Endodermal cell (in vitro differentiated cells): ENCODE measurements at regions not wholly inside any gene's neighbourhood (a gene's known extent, or its start where the extent isn't known, plus 50 kb on each side); places are given as distances from the start of the nearest gene placed in this dataset.
"Not testable (repeated sequence)": the region's sequence is repeated elsewhere in the genome, so short reads cannot be mapped to it uniquely, and the experiment has no call there.

Source experiments
- DNase-seq: peaks from one replicate; pipeline ENCODE4 v3.0.0-alpha.2; 2017
- H3K27ac ChIP-seq: 2 replicates; pipeline ENCODE4 v1.5.1; 2013; ENCODE audit warnings: mild to moderate bottlenecking, low read depth, low read length, moderate library complexity
- H3K27me3 ChIP-seq: 2 replicates; pipeline ENCODE4 v1.6.1; 2013; ENCODE audit warnings: mild to moderate bottlenecking, low read length, moderate library complexity; ENCODE audit not compliant: insufficient read depth, control insufficient read depth, poor library complexity, severe bottlenecking
- H3K36me3 ChIP-seq: 2 replicates; pipeline ENCODE4 v1.7.0; 2013; ENCODE audit warnings: mild to moderate bottlenecking, low read length, moderate library complexity; ENCODE audit not compliant: control insufficient read depth, insufficient read depth
- H3K4me1 ChIP-seq: one replicate; pipeline ENCODE4 v1.7.0; 2013; ENCODE audit warnings: low read length; ENCODE audit not compliant: control insufficient read depth, insufficient read depth
- H3K4me3 ChIP-seq: 2 replicates; pipeline ENCODE4 v1.5.1; 2013; ENCODE audit warnings: mild to moderate bottlenecking, low read length, moderate library complexity
- H3K9ac ChIP-seq: 2 replicates; pipeline ENCODE4 v1.6.1; 2013; ENCODE audit warnings: mild to moderate bottlenecking, low read length, moderate library complexity; ENCODE audit not compliant: poor library complexity, severe bottlenecking; ENCODE audit errors: extremely low read depth
- H3K9me3 ChIP-seq: 2 replicates; pipeline ENCODE4 v1.6.1; 2013; ENCODE audit warnings: mild to moderate bottlenecking, low read length, moderate library complexity; ENCODE audit not compliant: control insufficient read depth
- H3K27ac Mint-ChIP-seq: 2 replicates; pipeline ENCODE4 v1.8.0; 2020; ENCODE audit warnings: mixed read lengths
- H3K27me3 Mint-ChIP-seq: 2 replicates; pipeline ENCODE4 v1.8.0; 2021; ENCODE audit warnings: mild to moderate bottlenecking, mixed read lengths; ENCODE audit not compliant: insufficient read depth
- H3K36me3 Mint-ChIP-seq: 2 replicates; pipeline ENCODE4 v1.8.0; 2020; ENCODE audit warnings: low read depth, mixed read lengths
- H3K4me1 Mint-ChIP-seq: 2 replicates; pipeline ENCODE4 v1.8.0; 2020; ENCODE audit warnings: mixed read lengths
- H3K4me3 Mint-ChIP-seq: 2 replicates; pipeline ENCODE4 v1.8.0; 2020; ENCODE audit warnings: mild to moderate bottlenecking, moderate library complexity, mixed read lengths
- H3K9me3 Mint-ChIP-seq: 2 replicates; pipeline ENCODE4 v1.8.0; 2020; ENCODE audit warnings: mild to moderate bottlenecking, mixed read lengths
- WGBS, 2 experiments: methylation state at CpG; one replicate each; pipeline versions ENCODE4 v1.1.5 to v1.1.7; 2013; ENCODE audit warnings: missing lambda C conversion rate in 2 of 2, mixed read lengths in 1 of 2; ENCODE audit not compliant: insufficient coverage in 1 of 2, insufficient read length in 1 of 2; 5-methylcytosine and 5-hydroxymethylcytosine counted together
- TF ChIP-seq, protein P1 (sequence below): fragments of 200-600 bp; sonication (generic); conservative IDR thresholded peaks from 2 replicates; pipeline ENCODE4 v1.5.0; 2021; ENCODE audit warnings: antibody characterized with exemption, mild to moderate bottlenecking

DNA sequence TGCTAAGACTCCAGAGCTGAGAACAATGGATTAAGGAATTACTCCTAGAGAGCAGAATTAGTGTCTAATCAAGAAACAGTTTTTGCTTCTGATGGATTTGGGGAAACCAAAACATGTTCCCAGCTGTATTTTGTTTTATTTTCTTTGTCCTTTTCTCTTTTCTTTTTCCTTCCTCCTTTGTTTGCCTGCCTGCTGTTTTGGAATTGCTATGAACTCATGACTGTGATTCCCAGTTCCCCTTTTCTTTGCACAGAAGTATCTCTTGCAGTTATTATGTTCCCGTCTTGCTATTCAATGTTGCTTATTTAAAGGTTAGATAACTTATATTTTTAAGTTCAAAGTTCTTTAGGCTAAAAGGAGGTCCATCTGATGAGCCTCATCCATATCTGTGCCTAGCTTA, 77.0 kb upstream of the GBE1 start:
- no peaks in the 10 kb centered on the region for H3K27me3 Mint-ChIP-seq

DNA sequence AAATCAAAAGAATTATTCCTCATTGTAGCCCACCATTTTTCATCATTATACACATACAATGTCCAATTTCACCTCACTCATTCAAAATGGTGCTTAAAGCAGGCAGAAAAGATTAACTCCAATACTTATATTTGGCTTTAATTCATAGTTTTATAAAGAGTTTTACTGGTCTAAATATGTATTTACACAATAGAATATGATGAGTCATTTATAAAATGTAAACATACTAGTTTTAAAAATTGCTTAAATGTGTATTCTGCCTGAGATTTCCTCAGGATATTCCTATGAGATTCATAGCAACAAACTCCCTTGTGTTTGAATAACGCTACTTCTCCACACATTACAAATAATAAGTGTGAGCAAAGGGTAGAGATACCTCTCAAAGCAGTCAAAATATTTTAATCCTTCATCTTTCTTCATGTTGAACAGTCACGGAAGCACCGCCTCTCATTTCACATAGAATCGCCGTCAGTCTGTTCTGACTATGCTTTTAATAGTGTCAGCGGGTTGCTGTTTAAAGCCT, 75.7 kb upstream of the GBE1 start:
- Mint-ChIP-seq H3K4me3 (no peak overlapping the region), H3K27me3 (no peaks in the 10 kb centered on the region), H3K9me3 (no peaks in the 10 kb centered on the region), H3K27ac (no peak overlapping the region), H3K36me3 (no peaks in the 10 kb centered on the region), H3K4me1 (peaks cover 8% of the 10 kb centered on the region)
- H3K9me3 ChIP-seq: no peaks in the 10 kb centered on the region
- H3K9ac ChIP-seq: no peak overlapping the region
- 93 to 96% methylated on average over 4 to 6 of the region's 6 CpGs for WGBS, 2 experiments
- DNase-seq: no peak
- no peaks in the 10 kb centered on the region for H3K36me3 ChIP-seq
- H3K27ac ChIP-seq: no peak overlapping the region
- H3K27me3 ChIP-seq: no peaks in the 10 kb centered on the region
- no peaks in the 10 kb centered on the region for H3K4me1 ChIP-seq
- no peak overlapping the region for H3K4me3 ChIP-seq
- TF ChIP-seq, protein P1, sequence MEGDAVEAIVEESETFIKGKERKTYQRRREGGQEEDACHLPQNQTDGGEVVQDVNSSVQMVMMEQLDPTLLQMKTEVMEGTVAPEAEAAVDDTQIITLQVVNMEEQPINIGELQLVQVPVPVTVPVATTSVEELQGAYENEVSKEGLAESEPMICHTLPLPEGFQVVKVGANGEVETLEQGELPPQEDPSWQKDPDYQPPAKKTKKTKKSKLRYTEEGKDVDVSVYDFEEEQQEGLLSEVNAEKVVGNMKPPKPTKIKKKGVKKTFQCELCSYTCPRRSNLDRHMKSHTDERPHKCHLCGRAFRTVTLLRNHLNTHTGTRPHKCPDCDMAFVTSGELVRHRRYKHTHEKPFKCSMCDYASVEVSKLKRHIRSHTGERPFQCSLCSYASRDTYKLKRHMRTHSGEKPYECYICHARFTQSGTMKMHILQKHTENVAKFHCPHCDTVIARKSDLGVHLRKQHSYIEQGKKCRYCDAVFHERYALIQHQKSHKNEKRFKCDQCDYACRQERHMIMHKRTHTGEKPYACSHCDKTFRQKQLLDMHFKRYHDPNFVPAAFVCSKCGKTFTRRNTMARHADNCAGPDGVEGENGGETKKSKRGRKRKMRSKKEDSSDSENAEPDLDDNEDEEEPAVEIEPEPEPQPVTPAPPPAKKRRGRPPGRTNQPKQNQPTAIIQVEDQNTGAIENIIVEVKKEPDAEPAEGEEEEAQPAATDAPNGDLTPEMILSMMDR: no peak

More for the DNA sequence above, 77.0 kb upstream of the GBE1 start:
- Mint-ChIP-seq H3K4me1 (peaks cover 8% of the 10 kb centered on the region), H3K9me3 (no peaks in the 10 kb centered on the region), H3K4me3 (no peak overlapping the region), H3K27ac (no peak overlapping the region), H3K36me3 (no peaks in the 10 kb centered on the region)
- Histone ChIP-seq H3K4me3 (no peak overlapping the region), H3K27me3 (no peaks in the 10 kb centered on the region), H3K9me3 (no peaks in the 10 kb centered on the region), H3K4me1 (no peaks in the 10 kb centered on the region), H3K9ac (no peak overlapping the region), H3K27ac (no peak overlapping the region), H3K36me3 (no peaks in the 10 kb centered on the region)
- 100% methylated on average over 1 of the region's 1 CpG; no CpG with 5 or more reads in 1 of the 2 experiments for WGBS, 2 experiments
- DNase-seq: no peak
- TF ChIP-seq, protein P1: no peak

DNA sequence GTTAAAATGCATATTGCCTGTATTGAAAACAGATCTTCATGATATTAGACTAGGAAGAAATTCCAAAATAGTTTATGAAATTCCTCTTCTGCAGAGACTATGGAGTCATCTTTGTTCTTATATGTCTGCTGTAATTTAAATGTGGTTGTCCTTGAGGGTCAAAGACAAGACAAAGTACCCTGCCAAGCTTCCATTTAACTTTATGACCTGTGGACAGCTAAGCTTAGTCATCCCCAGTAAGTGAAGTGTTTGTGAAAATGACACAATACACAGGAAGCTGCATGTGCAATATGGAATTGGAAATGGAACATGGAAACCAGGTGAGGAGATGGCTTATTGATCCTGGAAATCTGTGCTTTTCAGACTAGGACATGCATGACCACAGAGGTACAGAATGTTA, 68.5 kb upstream of the GBE1 start:
- no peaks in the 10 kb centered on the region for H3K4me1 ChIP-seq
- no peaks in the 10 kb centered on the region for H3K9me3 ChIP-seq
- Mint-ChIP-seq H3K9me3 (no peaks in the 10 kb centered on the region), H3K27me3 (no peaks in the 10 kb centered on the region), H3K4me3 (no peak overlapping the region), H3K27ac (no peak overlapping the region), H3K4me1 (no peaks in the 10 kb centered on the region), H3K36me3 (no peaks in the 10 kb centered on the region)
- H3K4me3 ChIP-seq: no peak overlapping the region
- no peak for DNase-seq
- TF ChIP-seq, protein P1: no peak
- H3K27ac ChIP-seq: no peak overlapping the region
- no peak overlapping the region for H3K9ac ChIP-seq
- no peaks in the 10 kb centered on the region for H3K27me3 ChIP-seq
- H3K36me3 ChIP-seq: no peaks in the 10 kb centered on the region

DNA sequence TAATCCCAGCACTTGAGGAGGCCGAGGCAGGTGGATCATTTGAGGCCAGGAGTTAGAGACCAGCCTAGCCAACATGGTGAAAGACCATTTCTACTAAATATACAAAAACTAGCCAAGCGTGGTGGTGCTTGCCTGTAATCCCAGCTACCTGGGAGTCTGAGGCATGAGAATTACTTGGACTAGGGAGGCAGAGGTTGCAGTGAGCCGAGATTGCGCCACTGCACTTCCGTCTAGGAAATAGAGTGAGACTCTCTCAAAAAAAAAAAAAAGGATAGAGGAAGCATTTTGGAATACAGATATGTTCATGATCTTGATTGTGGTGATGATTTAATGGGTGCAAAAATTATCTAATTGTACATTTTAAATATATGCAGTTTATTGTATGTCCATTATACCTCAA, 67.8 kb upstream of the GBE1 start:
- H3K27ac Mint-ChIP-seq, H3K4me3 ChIP-seq, H3K4me3 Mint-ChIP-seq: not testable (repeated sequence)

More for the DNA sequence above, 67.8 kb upstream of the GBE1 start:
- H3K36me3 Mint-ChIP-seq, H3K9me3 Mint-ChIP-seq, H3K27ac ChIP-seq, H3K27me3 Mint-ChIP-seq, H3K27me3 ChIP-seq, H3K4me1 Mint-ChIP-seq, H3K9ac ChIP-seq, H3K9me3 ChIP-seq, DNase-seq, H3K36me3 ChIP-seq, H3K4me1 ChIP-seq: not testable (repeated sequence)
- WGBS, 2 experiments: 86 to 94% methylated on average over 2 to 5 of the region's 5 CpGs
